ENCODE measurements at regions not wholly inside any gene's neighbourhood (a gene's known extent, or its start where the extent isn't known, plus 50 kb on each side); places are given as distances from the start of the nearest gene placed in this dataset.

GRCh38 chr5:72688916-72689315, 127.5 kb upstream of the TNPO1 start:
- no peak for TF ChIP-seq ETS1 (IDR thresholded peaks at IDR 0.05)
- TF ChIP-seq STAT1 (IDR thresholded peaks at IDR 0.05; ENCODE audit: unreplicated experiment), result no peak
- TF ChIP-seq ZNF114 (CRISPR knock-in tag; IDR thresholded peaks at IDR 0.05), result no peak
- no peak for TF ChIP-seq EZH2phosphoT487 (IDR thresholded peaks at IDR 0.05; ENCODE audit: unreplicated experiment)
- TF ChIP-seq NANOG (IDR thresholded peaks at IDR 0.05; ENCODE audit: borderline replicate concordance), result no peak
- TF ChIP-seq, protein P1, sequence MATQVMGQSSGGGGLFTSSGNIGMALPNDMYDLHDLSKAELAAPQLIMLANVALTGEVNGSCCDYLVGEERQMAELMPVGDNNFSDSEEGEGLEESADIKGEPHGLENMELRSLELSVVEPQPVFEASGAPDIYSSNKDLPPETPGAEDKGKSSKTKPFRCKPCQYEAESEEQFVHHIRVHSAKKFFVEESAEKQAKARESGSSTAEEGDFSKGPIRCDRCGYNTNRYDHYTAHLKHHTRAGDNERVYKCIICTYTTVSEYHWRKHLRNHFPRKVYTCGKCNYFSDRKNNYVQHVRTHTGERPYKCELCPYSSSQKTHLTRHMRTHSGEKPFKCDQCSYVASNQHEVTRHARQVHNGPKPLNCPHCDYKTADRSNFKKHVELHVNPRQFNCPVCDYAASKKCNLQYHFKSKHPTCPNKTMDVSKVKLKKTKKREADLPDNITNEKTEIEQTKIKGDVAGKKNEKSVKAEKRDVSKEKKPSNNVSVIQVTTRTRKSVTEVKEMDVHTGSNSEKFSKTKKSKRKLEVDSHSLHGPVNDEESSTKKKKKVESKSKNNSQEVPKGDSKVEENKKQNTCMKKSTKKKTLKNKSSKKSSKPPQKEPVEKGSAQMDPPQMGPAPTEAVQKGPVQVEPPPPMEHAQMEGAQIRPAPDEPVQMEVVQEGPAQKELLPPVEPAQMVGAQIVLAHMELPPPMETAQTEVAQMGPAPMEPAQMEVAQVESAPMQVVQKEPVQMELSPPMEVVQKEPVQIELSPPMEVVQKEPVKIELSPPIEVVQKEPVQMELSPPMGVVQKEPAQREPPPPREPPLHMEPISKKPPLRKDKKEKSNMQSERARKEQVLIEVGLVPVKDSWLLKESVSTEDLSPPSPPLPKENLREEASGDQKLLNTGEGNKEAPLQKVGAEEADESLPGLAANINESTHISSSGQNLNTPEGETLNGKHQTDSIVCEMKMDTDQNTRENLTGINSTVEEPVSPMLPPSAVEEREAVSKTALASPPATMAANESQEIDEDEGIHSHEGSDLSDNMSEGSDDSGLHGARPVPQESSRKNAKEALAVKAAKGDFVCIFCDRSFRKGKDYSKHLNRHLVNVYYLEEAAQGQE (IDR thresholded peaks at IDR 0.05; ENCODE audit: unreplicated experiment), result no peak
- no peak for TF ChIP-seq POLR2AphosphoS5 (IDR thresholded peaks at IDR 0.05; ENCODE audit: low read depth)
- TF ChIP-seq ZNF331 (CRISPR knock-in tag; IDR thresholded peaks at IDR 0.05; ENCODE audit: low read depth), result no peak
- no peak for TF ChIP-seq CTCF (conservative IDR thresholded peaks at IDR 0.05; ENCODE audit: low read depth in 2 of 2)
- no peak for TF ChIP-seq EZH2 (IDR thresholded peaks at IDR 0.05; ENCODE audit: low read depth, unreplicated experiment)
- no peaks in the 10 kb centered on the region for H4K20me1 ChIP-seq (replicated peaks; ENCODE audit: insufficient read depth)
- no peaks in the 10 kb centered on the region for H3K4me1 ChIP-seq (ENCODE audit: insufficient read depth)
- H2AFZ ChIP-seq, result no peak overlapping the region
- Mint-ChIP-seq H3K27ac (no peak overlapping the region), H3K9me3 (no peaks in the 10 kb centered on the region), H3K4me3 (no peak overlapping the region), H3K36me3 (ENCODE audit: low read depth) (no peaks in the 10 kb centered on the region), H3K27me3 (ENCODE audit: insufficient read depth, low read depth, poor library complexity) (no peaks in the 10 kb centered on the region), H3K4me1 (no peaks in the 10 kb centered on the region)
- no peaks in the 10 kb centered on the region for H3K9me2 ChIP-seq (ENCODE audit: insufficient read depth)
- no peak for DNase-seq (ENCODE audit: low spot score)
- ATAC-seq, result no peak
- H3K27me3 ChIP-seq (ENCODE audit: insufficient read depth), result no peaks in the 10 kb centered on the region
- H3F3A ChIP-seq (replicated peaks; ENCODE audit: low read depth), result no peaks in the 10 kb centered on the region
- no peaks in the 10 kb centered on the region for H3K79me2 ChIP-seq (replicated peaks; ENCODE audit: insufficient read depth)
- H3K27ac ChIP-seq (ENCODE audit: low read depth), result no peak overlapping the region
- H3K4me3 ChIP-seq, result no peak overlapping the region
- H3K4me2 ChIP-seq, result no peak overlapping the region
- no peaks in the 10 kb centered on the region for H3K36me3 ChIP-seq (ENCODE audit: insufficient read depth)

- H4K20me1 ChIP-seq (replicated peaks; ENCODE audit: insufficient read depth), result no peaks in the 10 kb centered on the region
- H3K9me2 ChIP-seq (ENCODE audit: insufficient read depth), result no peaks in the 10 kb centered on the region
- no peaks in the 10 kb centered on the region for H3F3A ChIP-seq (replicated peaks; ENCODE audit: low read depth)
- no peak overlapping the region for H3K4me3 Mint-ChIP-seq
- peaks cover 5% of the 10 kb centered on the region; the same call in 2 of the 3 replicates for H3K9me3 Mint-ChIP-seq
- no peaks in the 10 kb centered on the region for H3K36me3 ChIP-seq (ENCODE audit: insufficient read depth)
- DNase-seq (ENCODE audit: low spot score) (no peak), ATAC-seq (no peak)
- no peaks in the 10 kb centered on the region for H3K4me1 ChIP-seq (ENCODE audit: insufficient read depth)
- no peak overlapping the region for H3K4me2 ChIP-seq
- no peaks in the 10 kb centered on the region for H3K4me1 Mint-ChIP-seq
- no peak overlapping the region for H3K4me3 ChIP-seq
- no peaks in the 10 kb centered on the region for H3K27me3 Mint-ChIP-seq (ENCODE audit: insufficient read depth, low read depth, poor library complexity)
- no peaks in the 10 kb centered on the region for H3K36me3 Mint-ChIP-seq (ENCODE audit: low read depth)
- no peak overlapping the region for H3K27ac Mint-ChIP-seq
- no peaks in the 10 kb centered on the region for H3K79me2 ChIP-seq (replicated peaks; ENCODE audit: insufficient read depth)
- H2AFZ ChIP-seq, result 0 out of 2 replicates have a peak overlapping the region, but pooled peaks have one; percentile 28
- H3K27me3 ChIP-seq (ENCODE audit: insufficient read depth), result no peaks in the 10 kb centered on the region
- no peak overlapping the region for H3K27ac ChIP-seq (ENCODE audit: low read depth)
- TF ChIP-seq NANOG (IDR thresholded peaks at IDR 0.05; ENCODE audit: borderline replicate concordance), result no peak
- no peak for TF ChIP-seq EZH2 (IDR thresholded peaks at IDR 0.05; ENCODE audit: low read depth, unreplicated experiment)
- no peak for TF ChIP-seq ZNF331 (CRISPR knock-in tag; IDR thresholded peaks at IDR 0.05; ENCODE audit: low read depth)
- no peak for TF ChIP-seq CTCF (conservative IDR thresholded peaks at IDR 0.05; ENCODE audit: low read depth in 2 of 2)
- no peak for TF ChIP-seq ZNF114 (CRISPR knock-in tag; IDR thresholded peaks at IDR 0.05)
- TF ChIP-seq, protein P1 (IDR thresholded peaks at IDR 0.05; ENCODE audit: unreplicated experiment), result no peak
Measured at GRCh38 chr5:72687288-72687687, 129.2 kb upstream of the TNPO1 start.
